GM21737 (cell line): ENCODE measurements at regions not wholly inside any gene's neighbourhood (a gene's known extent, or its start where the extent isn't known, plus 50 kb on each side); places are given as distances from the start of the nearest gene placed in this dataset.

Experiments
- ATAC-seq: cut with Tn5 transposase; IDR thresholded peaks from one replicate; pipeline ENCODE4 v1.9.1; 2021; ENCODE audit warnings: mild to moderate bottlenecking, moderate library complexity; ENCODE audit not compliant: unreplicated experiment

- ATAC-seq = no peak
These were observed 56.3 kb downstream of the SLC24A2 start for GRCh38 chr9:19732441-19732951.

DNA sequence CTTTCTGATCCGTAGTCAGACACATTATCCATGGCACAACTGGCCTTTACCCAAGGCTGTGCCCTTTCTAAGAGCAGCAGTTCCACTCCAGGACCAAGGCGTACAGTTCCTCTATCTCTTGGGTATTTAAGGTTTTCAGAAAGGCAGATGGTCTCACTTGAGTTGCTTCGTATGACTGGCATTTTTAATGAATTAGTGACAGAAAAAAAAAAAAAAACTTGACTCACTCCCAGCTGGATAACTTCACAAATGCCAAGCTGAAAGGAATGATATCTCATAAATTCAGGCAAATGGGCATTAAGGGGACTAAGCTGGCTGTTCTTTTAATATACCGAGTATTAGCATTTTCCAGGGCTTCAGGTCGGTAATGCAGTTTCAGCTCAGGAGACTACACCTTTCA, 60.7 kb downstream of the SLC24A2 start:
- no peak for ATAC-seq

GRCh38 chr9:19725970-19726369, 62.9 kb downstream of the SLC24A2 start:
- ATAC-seq = no peak

- ATAC-seq = no peak
These were observed 68.5 kb downstream of the SLC24A2 start for GRCh38 chr9:19720377-19720776.

- no peak for ATAC-seq
These were observed 85.1 kb downstream of the SLC24A2 start for GRCh38 chr9:19703702-19704101.

GRCh38 chr9:19701991-19702390, 86.8 kb downstream of the SLC24A2 start:
- ATAC-seq = no peak

GRCh38 chr9:19701274-19701673, 87.6 kb downstream of the SLC24A2 start:
- ATAC-seq = no peak

- ATAC-seq = no peak
These were observed 88.1 kb downstream of the SLC24A2 start for GRCh38 chr9:19700699-19701098.

DNA sequence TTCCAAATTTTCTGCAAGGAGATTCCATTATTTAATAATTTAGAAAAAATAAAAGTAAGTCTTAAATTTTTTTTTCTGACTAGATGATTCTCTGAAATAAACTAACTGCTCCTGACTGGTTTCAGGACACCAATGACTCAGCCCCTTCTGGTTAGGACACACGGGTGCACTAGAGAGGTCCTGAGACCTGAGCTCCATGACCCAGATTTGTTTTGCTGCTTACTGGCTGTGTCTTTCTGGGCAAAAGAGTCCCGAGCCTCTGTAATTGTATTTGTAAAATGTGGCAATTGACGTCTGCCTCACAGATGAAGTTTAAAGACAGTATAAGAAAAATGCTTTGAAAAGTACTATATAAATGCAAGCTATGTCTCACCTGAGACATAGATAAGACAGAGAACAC, 89.1 kb downstream of the SLC24A2 start:
- no peak for ATAC-seq

GRCh38 chr9:19698960-19699359, 89.9 kb downstream of the SLC24A2 start:
- ATAC-seq = no peak

DNA sequence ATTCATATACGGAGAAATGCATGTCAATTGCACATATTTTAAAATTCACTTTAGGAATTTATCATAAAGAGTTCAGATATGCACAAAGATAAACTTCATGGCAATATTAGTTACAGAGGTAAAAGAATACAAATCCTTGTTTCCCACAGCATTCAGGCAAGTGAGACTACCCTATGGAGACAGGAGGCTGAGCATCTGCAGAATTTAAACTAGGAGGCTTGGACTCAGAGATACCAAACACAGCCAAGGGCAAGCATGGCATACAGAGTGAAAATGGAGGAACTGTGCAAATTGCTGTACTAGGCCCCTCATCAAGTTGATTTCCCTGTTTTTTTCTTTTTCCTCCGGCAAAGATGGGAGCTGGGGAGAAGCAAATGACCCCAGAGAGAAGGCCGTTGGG, 94.2 kb downstream of the SLC24A2 start:
- ATAC-seq = no peak

DNA sequence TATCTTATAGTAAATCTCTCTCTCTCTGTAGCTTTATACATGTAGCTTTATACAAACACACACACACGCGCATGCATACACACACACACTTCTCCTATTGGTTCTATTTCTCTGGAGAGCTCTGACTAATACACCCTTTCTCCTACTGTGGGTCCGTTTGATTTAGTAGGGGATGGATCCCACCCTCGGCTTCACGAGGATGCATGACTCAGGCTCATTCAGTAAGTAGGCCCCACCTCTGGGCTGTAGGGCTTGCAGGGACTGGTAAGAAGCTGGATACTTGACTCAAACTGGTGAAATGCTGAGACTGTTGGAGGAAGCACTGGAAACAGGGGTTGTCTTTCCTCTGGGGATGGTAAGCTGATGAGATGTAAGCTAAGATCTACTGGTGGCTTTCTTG, 98.7 kb downstream of the SLC24A2 start:
- ATAC-seq = no peak

- ATAC-seq = no peak
These were observed 99.3 kb downstream of the SLC24A2 start for GRCh38 chr9:19689328-19690101.

DNA sequence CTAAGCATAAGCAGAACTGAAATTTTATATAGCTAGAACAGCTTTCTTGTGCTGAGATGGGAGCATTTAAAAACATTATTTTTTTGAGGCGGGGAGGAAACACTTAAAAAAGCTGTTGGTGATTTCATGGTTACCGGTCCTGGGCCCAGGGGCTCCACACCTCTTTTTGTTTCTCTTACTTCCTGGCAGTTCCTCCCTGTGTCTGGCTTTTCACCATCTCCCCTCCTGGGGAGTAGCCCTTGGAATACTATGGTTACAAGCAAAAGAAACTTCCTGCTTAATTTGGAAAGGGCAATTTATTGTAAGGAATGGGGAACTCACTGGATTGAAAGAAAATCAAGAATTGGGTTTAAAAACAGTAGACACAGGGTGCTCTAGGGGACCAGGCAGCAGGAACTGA, 105.1 kb downstream of the SLC24A2 start:
- no peak for ATAC-seq

GRCh38 chr9:19682397-19682796, 106.4 kb downstream of the SLC24A2 start:
- ATAC-seq = no peak

- no peak for ATAC-seq
These were observed 107.0 kb downstream of the SLC24A2 start for GRCh38 chr9:19681846-19682245.

GRCh38 chr9:19677924-19678323, 110.9 kb downstream of the SLC24A2 start:
- no peak for ATAC-seq

DNA sequence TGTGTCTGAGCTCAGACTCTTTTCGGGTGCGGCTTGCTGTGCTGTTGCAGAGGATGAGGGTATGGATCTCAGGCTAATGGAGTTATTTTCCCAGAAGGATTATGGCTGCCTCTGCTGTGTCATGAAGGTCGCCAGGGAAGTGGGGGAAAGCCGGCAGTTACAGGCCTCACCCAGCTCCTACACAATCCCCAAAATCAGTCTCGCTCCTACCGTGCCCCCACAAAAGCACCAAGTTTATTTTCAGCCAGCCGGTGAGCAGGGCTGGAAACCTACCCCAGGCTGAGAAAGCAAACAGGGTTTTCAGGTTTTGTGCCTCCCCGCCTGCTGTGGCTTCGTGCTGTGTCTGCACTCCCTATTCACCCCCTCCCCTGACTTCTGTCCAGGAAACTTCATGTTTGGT, 113.3 kb downstream of the SLC24A2 start:
- no peak for ATAC-seq

DNA sequence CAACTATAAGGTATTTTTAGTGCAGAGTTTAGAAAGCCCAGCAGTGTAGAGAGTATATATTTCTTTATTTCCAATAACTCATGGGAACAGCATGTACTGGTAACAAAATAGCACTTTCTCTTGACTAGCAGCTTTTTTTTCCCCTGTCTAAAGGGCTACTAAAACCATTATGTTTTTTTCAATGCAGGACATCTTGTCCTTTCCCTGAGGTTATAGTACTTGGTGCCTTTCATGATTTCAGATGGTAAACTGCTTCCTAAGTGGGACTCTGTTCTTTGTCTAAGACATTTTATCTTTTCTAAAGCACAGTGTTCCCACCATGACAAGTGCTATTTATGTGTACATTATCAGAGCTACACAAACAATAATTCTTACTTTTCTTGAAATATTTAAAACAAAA, 122.3 kb downstream of the SLC24A2 start:
- ATAC-seq = no peak

DNA sequence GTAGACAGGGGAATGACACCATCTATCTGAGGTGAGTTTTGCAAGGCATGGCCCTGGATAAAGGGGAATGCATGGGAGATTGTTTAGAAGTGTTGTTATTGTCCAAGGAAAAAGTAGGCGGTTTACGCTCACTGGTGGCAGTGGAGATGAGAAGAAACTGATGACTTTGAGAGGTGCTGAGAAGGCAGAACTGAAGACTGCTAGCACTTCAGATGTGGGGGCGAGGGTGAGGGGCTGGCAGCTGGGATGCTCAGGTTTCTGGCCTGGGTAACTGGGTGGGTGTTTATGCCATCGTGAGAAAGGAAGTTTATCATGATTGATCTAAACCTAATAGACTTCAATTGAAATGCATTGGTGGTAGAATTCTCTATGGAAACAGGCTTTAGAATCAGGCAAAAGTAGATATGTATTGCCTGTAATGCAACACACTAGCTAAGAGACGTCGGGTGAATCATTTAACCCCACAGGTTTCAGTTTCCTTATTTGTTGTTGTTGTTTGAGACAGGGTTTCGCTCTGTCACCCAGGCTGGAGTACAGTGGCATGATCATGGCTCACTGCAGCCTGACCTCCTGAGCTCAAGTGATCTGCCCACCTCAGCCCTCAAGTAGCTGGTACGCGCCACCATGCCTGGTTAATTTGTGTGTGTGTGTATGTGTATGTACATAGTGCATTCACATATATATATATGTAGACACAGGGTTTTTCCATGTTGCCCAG, 123.5 kb downstream of the SLC24A2 start:
- ATAC-seq = peak; percentile 99

- no peak for ATAC-seq
These were observed 125.3 kb downstream of the SLC24A2 start for GRCh38 chr9:19663570-19663969.

GRCh38 chr9:19662213-19662612, 126.6 kb downstream of the SLC24A2 start:
- ATAC-seq = no peak
